ENCODE measurements at regions not wholly inside any gene's neighbourhood (a gene's known extent, or its start where the extent isn't known, plus 50 kb on each side); places are given as distances from the start of the nearest gene placed in this dataset.

- DNase-seq, result no peak
These were observed 80.1 kb downstream of the IRF2BPL start for GRCh38 chr14:76948213-76948947.

- no peak for DNase-seq
These were observed 80.7 kb downstream of the IRF2BPL start for GRCh38 chr14:76947838-76948184.

- DNase-seq, result peak; percentile 98
These were observed 81.2 kb downstream of the IRF2BPL start for GRCh38 chr14:76947078-76947837.

- DNase-seq, result no peak
These were observed 81.8 kb downstream of the IRF2BPL start for GRCh38 chr14:76946753-76947077.

- DNase-seq, result no peak
These were observed 85.4 kb downstream of the IRF2BPL start for GRCh38 chr14:76943072-76943471.

GRCh38 chr14:76941946-76942805, 86.3 kb downstream of the IRF2BPL start:
- DNase-seq, result no peak

GRCh38 chr14:76941544-76941943, 87.0 kb downstream of the IRF2BPL start:
- no peak for DNase-seq

- DNase-seq, result no peak
These were observed 88.3 kb downstream of the IRF2BPL start for GRCh38 chr14:76940021-76940760.

- no peak for DNase-seq
These were observed 89.3 kb downstream of the IRF2BPL start for GRCh38 chr14:76939015-76939742.

GRCh38 chr14:76938092-76938500, 90.4 kb downstream of the IRF2BPL start:
- DNase-seq, result no peak

GRCh38 chr14:76937181-76938091, 91.1 kb downstream of the IRF2BPL start:
- DNase-seq, result peak; percentile 74

- DNase-seq, result no peak
These were observed 92.0 kb downstream of the IRF2BPL start for GRCh38 chr14:76936483-76936882.

GRCh38 chr14:76933515-76933914, 95.0 kb downstream of the IRF2BPL start:
- DNase-seq, result no peak

- DNase-seq, result no peak
These were observed 96.7 kb downstream of the IRF2BPL start for GRCh38 chr14:76931631-76932402.

GRCh38 chr14:76930549-76930948, 98.0 kb downstream of the IRF2BPL start:
- no peak for DNase-seq

GRCh38 chr14:76929927-76930326, 98.6 kb downstream of the IRF2BPL start:
- DNase-seq, result no peak

- no peak for DNase-seq
These were observed 100.4 kb downstream of the IRF2BPL start for GRCh38 chr14:76927971-76928700.

- no peak for DNase-seq
These were observed 100.5 kb downstream of the LRRC74A start for GRCh38 chr14:76926521-76927251.

GRCh38 chr14:76925097-76925441, 98.9 kb downstream of the LRRC74A start:
- no peak for DNase-seq

Measured in NCI-H1105 (cell line).